GM10266 (cell line): ENCODE measurements at regions not wholly inside any gene's neighbourhood (a gene's known extent, or its start where the extent isn't known, plus 50 kb on each side); places are given as distances from the start of the nearest gene placed in this dataset.

Experiments
- DNase-seq: peaks from one replicate; pipeline ENCODE4 v3.0.0; 2012; ENCODE audit errors: extremely low spot score
- TF ChIP-seq, protein P1 (sequence below): IDR thresholded peaks from 2 replicates; pipeline ENCODE4 v1.5.1; 2012; ENCODE audit warnings: mild to moderate bottlenecking, low read depth; ENCODE audit not compliant: control insufficient read depth, insufficient read depth; ENCODE audit errors: missing control alignments

DNA sequence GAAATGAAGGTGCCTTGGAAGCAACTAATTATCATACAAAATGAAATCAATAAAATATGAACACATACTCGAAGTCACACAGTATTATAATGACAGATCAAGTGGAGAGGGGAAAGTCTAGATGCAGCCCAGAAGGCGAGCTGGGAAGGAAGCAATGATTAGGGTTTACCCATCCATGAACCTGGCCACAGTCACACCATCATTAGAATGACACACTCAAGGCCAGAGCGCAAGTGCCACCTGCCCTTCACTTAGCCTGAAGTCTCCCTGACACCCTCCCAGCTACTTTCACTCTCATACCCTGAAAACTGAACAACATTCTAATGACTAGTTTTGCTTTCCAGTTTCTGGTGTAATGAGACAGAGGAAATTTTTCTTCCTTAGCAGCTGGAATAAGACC is 302.8 kb upstream of the JARID2 start:
- DNase-seq = peak; percentile 26

DNA sequence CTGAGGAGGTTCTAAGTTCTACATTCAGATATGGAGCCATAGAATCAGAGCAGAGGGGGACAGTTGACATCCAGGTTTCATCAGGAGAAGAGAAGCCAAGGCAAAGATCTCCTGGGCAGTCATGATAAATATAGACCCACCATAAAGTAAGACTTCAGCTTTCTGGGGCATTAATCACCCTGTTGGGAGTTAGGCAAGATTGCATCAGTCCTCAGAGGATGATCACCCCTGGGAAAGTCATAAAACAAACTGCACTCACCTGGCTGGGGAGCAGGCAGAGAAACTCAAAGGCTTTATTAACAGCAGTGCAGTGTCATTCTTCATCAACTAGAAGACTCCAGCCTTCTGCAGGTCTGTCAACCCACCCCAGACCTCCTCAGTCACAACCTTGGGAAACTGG is 301.3 kb upstream of the JARID2 start:
- DNase-seq = no peak
- TF ChIP-seq, protein P1, sequence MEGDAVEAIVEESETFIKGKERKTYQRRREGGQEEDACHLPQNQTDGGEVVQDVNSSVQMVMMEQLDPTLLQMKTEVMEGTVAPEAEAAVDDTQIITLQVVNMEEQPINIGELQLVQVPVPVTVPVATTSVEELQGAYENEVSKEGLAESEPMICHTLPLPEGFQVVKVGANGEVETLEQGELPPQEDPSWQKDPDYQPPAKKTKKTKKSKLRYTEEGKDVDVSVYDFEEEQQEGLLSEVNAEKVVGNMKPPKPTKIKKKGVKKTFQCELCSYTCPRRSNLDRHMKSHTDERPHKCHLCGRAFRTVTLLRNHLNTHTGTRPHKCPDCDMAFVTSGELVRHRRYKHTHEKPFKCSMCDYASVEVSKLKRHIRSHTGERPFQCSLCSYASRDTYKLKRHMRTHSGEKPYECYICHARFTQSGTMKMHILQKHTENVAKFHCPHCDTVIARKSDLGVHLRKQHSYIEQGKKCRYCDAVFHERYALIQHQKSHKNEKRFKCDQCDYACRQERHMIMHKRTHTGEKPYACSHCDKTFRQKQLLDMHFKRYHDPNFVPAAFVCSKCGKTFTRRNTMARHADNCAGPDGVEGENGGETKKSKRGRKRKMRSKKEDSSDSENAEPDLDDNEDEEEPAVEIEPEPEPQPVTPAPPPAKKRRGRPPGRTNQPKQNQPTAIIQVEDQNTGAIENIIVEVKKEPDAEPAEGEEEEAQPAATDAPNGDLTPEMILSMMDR = no peak

More for the DNA sequence above, 302.8 kb upstream of the JARID2 start:
- TF ChIP-seq, protein P1 = no peak

DNA sequence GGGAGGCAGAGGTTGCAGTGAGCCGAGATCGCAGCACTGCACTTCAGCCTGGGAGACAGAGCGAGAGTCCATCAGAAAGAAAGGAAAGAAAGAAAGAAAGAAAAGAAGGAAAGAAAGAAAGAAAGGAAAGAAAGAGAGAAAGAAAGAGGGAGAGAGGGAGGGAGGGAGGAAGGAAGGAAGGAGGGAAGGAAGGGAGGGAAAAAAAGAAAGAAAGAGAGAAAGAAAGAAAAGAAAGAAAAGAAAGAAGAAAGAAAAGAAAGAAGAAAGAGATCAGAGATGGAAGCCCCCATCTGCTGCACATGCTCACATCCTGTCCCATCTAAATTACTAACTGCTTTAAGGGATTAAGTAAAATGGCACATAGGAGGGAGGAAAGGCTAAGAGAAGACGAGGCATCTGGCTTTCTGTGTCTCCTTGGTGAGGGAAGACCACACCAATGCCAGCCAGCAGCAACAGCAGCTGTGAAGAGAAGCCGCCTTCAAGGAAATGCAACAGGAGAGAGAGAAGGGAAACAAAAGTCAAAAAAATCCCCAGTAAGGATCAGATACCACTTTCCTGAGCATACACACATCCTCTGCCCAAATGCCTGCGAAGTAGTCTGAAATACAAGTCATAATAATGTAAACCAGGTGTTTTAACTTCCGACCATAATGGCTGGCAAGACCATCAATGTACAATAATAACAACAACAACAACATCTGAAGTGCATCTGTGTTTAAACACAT is 300.2 kb upstream of the JARID2 start:
- DNase-seq = no peak
- TF ChIP-seq, protein P1 = no peak

DNA sequence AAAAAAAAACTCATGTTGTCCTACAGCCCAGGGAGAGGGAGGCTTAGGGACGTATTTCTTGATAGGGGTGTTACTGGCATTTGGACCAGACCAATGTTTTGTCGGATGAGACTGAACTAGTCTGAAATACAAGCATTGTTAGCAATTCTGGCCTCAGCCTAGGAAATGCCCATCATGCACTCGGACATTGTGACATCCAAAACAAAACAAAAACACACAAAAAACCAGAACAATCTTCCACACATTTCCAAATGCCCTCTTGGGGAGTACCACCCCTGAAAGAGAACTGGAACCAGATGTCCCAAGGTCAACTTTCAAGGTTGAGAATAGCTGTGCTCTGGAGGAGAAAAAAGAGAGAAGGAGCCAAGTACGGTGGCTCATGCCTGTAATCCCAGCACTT is 299.1 kb upstream of the JARID2 start:
- no peak for DNase-seq
- TF ChIP-seq, protein P1 = no peak

DNA sequence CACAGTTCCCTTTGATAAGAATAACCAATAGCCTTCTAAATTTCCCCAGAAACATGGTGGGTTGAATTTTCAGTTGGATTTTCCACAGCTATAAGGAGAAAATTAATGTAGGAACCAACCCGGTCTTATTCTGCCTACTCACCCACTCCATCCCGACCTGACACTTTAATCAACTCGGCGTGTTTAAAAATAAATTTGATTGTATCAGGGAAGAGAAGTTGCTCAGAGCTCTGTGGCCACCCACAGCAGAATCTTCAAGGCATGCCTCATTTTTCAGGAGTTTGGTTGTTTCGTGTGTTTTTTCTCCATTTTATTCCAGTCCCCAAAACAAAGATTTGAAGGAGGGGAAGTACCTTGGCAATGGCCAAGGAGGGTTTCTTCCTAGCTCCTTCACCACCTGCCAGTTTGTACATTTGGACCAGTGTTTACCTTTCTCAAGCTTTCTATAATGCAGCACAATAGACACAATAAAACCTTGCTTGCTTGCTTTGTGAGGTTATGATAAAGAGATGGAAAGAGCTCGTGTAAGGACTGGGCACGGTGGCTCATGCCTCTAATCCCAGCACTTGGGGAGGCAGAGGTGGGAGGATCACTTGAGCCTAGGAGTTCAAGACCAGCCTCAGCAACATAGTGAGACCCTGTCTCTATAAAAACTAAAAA is 297.2 kb upstream of the JARID2 start:
- no peak for DNase-seq
- TF ChIP-seq, protein P1 = no peak

DNA sequence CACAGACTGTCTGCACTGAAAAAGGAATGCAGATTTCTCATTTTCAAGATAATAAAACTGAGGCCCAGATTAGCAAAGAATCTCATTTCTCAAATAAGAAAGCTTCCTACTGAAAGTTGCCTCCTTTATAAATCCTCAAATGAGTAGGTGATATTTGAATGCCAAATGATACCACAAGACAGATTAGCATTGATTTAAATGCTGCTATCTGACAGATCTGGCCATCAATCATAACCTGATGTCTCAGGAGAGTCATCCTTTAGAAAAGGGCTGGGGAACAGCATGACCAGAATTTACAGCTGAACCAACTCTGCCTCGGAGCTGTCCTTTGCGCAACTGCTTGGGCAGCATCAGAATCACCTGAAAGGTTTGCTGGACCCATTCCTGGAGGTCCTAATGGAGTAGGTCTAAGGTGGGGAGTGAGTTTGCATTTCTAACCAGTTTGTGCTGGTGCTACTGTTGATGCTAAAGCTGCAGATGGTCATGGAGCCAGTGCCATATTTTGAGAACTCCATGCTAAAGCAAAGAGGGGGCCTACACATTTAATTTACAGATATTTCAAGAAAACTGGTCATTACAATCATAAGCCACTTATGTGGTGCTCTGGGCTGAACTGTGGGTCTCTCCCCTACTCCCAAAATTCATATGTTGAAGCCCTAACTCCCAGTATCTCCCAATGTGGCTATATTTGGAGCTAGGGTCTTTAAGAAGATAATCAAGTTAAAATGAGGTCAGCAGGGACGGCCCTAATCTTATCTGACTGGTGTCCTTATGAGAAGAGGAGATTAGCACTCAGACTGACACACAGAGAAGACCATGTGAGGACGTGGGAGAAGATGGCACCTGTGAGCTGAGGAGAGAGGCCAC is 295.5 kb upstream of the JARID2 start:
- no peak for DNase-seq
- TF ChIP-seq, protein P1 = no peak

DNA sequence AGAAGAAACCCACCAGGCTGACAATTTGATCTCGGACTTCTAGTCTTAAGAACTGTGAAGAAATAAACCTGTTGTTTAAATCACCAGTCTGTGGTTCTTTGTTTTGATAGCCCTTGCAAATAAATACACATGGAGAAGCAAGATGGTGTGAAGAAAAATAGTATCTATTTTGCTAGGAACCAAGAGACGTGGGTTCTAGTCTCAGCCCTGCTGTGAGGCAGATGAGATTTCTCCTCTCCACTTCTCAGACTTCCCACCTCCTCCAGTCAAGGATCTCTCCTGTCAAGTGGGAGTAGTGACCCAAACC is 294.9 kb upstream of the JARID2 start:
- TF ChIP-seq, protein P1 = no peak

More for the DNA sequence above, 294.9 kb upstream of the JARID2 start:
- no peak for DNase-seq
